ENCODE measurements at regions not wholly inside any gene's neighbourhood (a gene's known extent, or its start where the extent isn't known, plus 50 kb on each side); places are given as distances from the start of the nearest gene placed in this dataset.

DNA sequence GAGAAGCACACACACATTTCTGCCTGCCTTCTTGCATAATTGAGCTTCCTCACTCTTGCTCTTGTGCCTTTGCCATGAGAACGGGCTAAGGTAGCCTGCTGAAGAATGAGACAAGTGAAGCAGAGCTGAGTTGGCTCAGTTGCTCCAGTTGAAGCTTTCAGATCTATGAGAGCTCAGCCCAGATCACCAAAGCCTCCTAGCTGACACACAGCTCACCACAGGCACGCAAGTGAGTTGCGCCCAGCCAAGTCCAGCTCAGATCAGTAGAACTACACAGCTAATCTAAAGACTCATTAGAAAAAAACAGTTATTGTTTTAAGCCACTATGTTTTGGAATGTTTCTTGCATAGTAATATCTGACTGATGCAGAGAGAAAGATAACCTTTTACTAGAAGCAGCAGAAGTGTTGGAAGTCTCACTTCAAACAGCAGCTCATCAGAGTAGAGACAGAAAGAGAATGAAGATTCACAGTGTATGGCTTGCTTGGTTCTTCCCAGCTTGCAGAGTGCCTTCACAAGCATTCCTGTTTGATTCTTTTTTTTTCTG is 362.4 kb downstream of the MID1IP1 start:
- no peak for TF ChIP-seq POLR2A (IDR thresholded peaks at IDR 0.05; ENCODE audit: borderline replicate concordance, extremely low read depth, insufficient read depth, insufficient read length)
- TF ChIP-seq, protein P1, sequence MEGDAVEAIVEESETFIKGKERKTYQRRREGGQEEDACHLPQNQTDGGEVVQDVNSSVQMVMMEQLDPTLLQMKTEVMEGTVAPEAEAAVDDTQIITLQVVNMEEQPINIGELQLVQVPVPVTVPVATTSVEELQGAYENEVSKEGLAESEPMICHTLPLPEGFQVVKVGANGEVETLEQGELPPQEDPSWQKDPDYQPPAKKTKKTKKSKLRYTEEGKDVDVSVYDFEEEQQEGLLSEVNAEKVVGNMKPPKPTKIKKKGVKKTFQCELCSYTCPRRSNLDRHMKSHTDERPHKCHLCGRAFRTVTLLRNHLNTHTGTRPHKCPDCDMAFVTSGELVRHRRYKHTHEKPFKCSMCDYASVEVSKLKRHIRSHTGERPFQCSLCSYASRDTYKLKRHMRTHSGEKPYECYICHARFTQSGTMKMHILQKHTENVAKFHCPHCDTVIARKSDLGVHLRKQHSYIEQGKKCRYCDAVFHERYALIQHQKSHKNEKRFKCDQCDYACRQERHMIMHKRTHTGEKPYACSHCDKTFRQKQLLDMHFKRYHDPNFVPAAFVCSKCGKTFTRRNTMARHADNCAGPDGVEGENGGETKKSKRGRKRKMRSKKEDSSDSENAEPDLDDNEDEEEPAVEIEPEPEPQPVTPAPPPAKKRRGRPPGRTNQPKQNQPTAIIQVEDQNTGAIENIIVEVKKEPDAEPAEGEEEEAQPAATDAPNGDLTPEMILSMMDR (IDR thresholded peaks at IDR 0.05 in 2 of 3, conservative IDR thresholded peaks at IDR 0.05 in 1 of 3; ENCODE audit: borderline replicate concordance in 1 of 3, insufficient read depth in 1 of 3, low read depth in 2 of 3, low read length in 2 of 3), result no peak
- no peak for TF ChIP-seq EZH2phosphoT487 (IDR thresholded peaks at IDR 0.05; ENCODE audit: borderline replicate concordance)
- no peak for TF ChIP-seq EZH2 (IDR thresholded peaks at IDR 0.05)
- no peak for TF ChIP-seq RAD21 (IDR thresholded peaks at IDR 0.05; ENCODE audit: low read depth)
- TF ChIP-seq, protein P2, sequence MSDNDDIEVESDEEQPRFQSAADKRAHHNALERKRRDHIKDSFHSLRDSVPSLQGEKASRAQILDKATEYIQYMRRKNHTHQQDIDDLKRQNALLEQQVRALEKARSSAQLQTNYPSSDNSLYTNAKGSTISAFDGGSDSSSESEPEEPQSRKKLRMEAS (IDR thresholded peaks at IDR 0.05), result no peak
- no peak for TF ChIP-seq EGR1 (IDR thresholded peaks at IDR 0.05; ENCODE audit: low read depth)
- no peak for TF ChIP-seq POLR2AphosphoS5 (IDR thresholded peaks at IDR 0.05; ENCODE audit: low read depth, low read length)
- no peak for TF ChIP-seq ZFX (IDR thresholded peaks at IDR 0.05)
- TF ChIP-seq FOSL1 (IDR thresholded peaks at IDR 0.05; ENCODE audit: low read depth), result no peak
- no peak for TF ChIP-seq CEBPB (IDR thresholded peaks at IDR 0.05; ENCODE audit: low read depth)
- TF ChIP-seq JUND (IDR thresholded peaks at IDR 0.05), result no peak
- TF ChIP-seq SIN3A (IDR thresholded peaks at IDR 0.05; ENCODE audit: low read depth), result no peak
- TF ChIP-seq, protein P3, sequence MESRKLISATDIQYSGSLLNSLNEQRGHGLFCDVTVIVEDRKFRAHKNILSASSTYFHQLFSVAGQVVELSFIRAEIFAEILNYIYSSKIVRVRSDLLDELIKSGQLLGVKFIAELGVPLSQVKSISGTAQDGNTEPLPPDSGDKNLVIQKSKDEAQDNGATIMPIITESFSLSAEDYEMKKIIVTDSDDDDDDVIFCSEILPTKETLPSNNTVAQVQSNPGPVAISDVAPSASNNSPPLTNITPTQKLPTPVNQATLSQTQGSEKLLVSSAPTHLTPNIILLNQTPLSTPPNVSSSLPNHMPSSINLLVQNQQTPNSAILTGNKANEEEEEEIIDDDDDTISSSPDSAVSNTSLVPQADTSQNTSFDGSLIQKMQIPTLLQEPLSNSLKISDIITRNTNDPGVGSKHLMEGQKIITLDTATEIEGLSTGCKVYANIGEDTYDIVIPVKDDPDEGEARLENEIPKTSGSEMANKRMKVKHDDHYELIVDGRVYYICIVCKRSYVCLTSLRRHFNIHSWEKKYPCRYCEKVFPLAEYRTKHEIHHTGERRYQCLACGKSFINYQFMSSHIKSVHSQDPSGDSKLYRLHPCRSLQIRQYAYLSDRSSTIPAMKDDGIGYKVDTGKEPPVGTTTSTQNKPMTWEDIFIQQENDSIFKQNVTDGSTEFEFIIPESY (IDR thresholded peaks at IDR 0.05; ENCODE audit: extremely low read depth, insufficient replicate concordance, low read length), result no peak

Measured in HCT116 (cell line).